PC-3 (cell line): ENCODE measurements at regions not wholly inside any gene's neighbourhood (a gene's known extent, or its start where the extent isn't known, plus 50 kb on each side); places are given as distances from the start of the nearest gene placed in this dataset.

ENCODE experiments used
- EZH2 ChIP-seq: fragments of 300-600 bp; sonication (generic); IDR thresholded peaks from one replicate; pipeline ENCODE4 v1.6.1; 2017; ENCODE audit warnings: antibody characterized with exemption, mild to moderate bottlenecking, low read length; ENCODE audit not compliant: unreplicated experiment
- TF ChIP-seq, protein P1 (sequence below): fragments of 300-600 bp; sonication (generic); conservative IDR thresholded peaks from 2 replicates; pipeline ENCODE4 v1.5.1; 2017; ENCODE audit warnings: antibody characterized with exemption, low read depth, mild to moderate bottlenecking, low read length

DNA sequence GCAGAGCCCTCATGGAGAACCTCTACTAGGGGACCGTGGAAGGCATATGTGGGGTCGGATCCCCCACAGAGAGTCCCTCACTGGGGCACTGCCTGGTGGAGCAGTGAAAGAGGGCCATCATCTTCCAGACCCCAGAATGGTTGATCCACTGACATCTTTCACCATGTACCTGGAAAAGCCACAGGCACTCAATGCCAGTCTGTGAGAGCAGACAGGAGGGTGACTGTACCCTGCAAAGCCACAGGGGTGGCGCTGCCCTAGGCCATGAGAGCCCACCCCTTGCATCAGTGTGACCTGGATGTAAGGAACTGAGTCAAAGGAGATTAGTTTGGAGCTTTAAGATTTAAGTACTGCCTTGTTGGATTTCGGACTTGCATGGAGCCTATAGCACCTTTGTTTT lies 1276.7 kb upstream of the PRMT6 start:
- TF ChIP-seq, protein P1, sequence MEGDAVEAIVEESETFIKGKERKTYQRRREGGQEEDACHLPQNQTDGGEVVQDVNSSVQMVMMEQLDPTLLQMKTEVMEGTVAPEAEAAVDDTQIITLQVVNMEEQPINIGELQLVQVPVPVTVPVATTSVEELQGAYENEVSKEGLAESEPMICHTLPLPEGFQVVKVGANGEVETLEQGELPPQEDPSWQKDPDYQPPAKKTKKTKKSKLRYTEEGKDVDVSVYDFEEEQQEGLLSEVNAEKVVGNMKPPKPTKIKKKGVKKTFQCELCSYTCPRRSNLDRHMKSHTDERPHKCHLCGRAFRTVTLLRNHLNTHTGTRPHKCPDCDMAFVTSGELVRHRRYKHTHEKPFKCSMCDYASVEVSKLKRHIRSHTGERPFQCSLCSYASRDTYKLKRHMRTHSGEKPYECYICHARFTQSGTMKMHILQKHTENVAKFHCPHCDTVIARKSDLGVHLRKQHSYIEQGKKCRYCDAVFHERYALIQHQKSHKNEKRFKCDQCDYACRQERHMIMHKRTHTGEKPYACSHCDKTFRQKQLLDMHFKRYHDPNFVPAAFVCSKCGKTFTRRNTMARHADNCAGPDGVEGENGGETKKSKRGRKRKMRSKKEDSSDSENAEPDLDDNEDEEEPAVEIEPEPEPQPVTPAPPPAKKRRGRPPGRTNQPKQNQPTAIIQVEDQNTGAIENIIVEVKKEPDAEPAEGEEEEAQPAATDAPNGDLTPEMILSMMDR: no peak
- TF ChIP-seq EZH2: no peak
